OCI-LY3 (cell line): ENCODE measurements at regions not wholly inside any gene's neighbourhood (a gene's known extent, or its start where the extent isn't known, plus 50 kb on each side); places are given as distances from the start of the nearest gene placed in this dataset.

Source experiments
- H2AFZ ChIP-seq: fragments of 200-600, 300-600 bp; shearing (Covaris generic); 2 replicates; pipeline ENCODE4 v1.6.0; 2014; ENCODE audit warnings: antibody characterized with exemption, low read depth, low read length
- H3K27ac ChIP-seq: fragments of 200-600, 300-600 bp; sonication (generic); 2 replicates; pipeline ENCODE4 v1.5.1; 2014; ENCODE audit warnings: mild to moderate bottlenecking, low read length, moderate library complexity, mixed read lengths
- H3K27me3 ChIP-seq: fragments of 200-600, 300-600 bp; sonication (generic); 2 replicates; pipeline ENCODE4 v1.6.1; 2014; ENCODE audit warnings: low read depth, low read length, mixed read lengths
- H3K36me3 ChIP-seq: fragments of 200-600, 300-600 bp; sonication (generic); replicated peaks from 2 replicates; pipeline ENCODE3; 2014; ENCODE audit warnings: low read depth, low read length, mixed read lengths
- H3K4me1 ChIP-seq: fragments of 300-600, 200-600 bp; sonication (generic); 2 replicates; pipeline ENCODE4 v1.6.1; 2014; ENCODE audit warnings: low read length, mixed read lengths
- H3K4me2 ChIP-seq: fragments of 200-600, 300-600 bp; sonication (generic); 2 replicates; pipeline ENCODE4 v1.6.1; 2014; ENCODE audit warnings: low read length, mixed read lengths
- H3K4me3 ChIP-seq: fragments of 300-600, 200-600 bp; sonication (generic); 2 replicates; pipeline ENCODE4 v1.5.1; 2014; ENCODE audit warnings: antibody characterized with exemption, mild to moderate bottlenecking, low read length, moderate library complexity
- H3K79me2 ChIP-seq: fragments of 300-600, 200-600 bp; shearing (Covaris generic); 2 replicates; pipeline ENCODE4 v1.6.1; 2014; ENCODE audit warnings: mild to moderate bottlenecking, low read length, mixed read lengths
- H3K9ac ChIP-seq: fragments of 300-600, 200-600 bp; shearing (Covaris generic); 2 replicates; pipeline ENCODE4 v1.6.0; 2014; ENCODE audit warnings: mild to moderate bottlenecking, low read length, moderate library complexity
- H3K9me3 ChIP-seq: fragments of 200-600, 300-600 bp; shearing (Covaris generic); 2 replicates; pipeline ENCODE4 v1.6.1; 2014; ENCODE audit warnings: low read length, mixed read lengths; ENCODE audit not compliant: insufficient read depth
- H4K20me1 ChIP-seq: fragments of 200-600, 300-600 bp; sonication (generic); 2 replicates; pipeline ENCODE4 v1.6.1; 2016; ENCODE audit warnings: low read length, mixed read lengths; ENCODE audit not compliant: insufficient read depth
- EZH2phosphoT487 ChIP-seq: fragments of 200-600 bp; shearing (Covaris generic); IDR thresholded peaks from 2 replicates; pipeline ENCODE4 v1.6.1; 2018; ENCODE audit warnings: antibody characterized with exemption, mixed run types, low read depth
- TF ChIP-seq, protein P1 (sequence below): fragments of 200-600, 300-600 bp; sonication (generic); IDR thresholded peaks from 2 replicates; pipeline ENCODE4 v1.5.1; 2014; ENCODE audit warnings: antibody characterized with exemption, low read length, low read depth

GRCh38 chr6:148091394-148091793, 251.2 kb upstream of the SASH1 start:
- Histone ChIP-seq H4K20me1 (no peaks in the 10 kb centered on the region), H3K27me3 (no peaks in the 10 kb centered on the region), H3K4me2 (no peak overlapping the region), H3K27ac (no peak overlapping the region), H3K36me3 (no peaks in the 10 kb centered on the region), H3K79me2 (no peaks in the 10 kb centered on the region), H2AFZ (no peak overlapping the region), H3K4me3 (no peak overlapping the region), H3K4me1 (no peaks in the 10 kb centered on the region), H3K9ac (no peak overlapping the region), H3K9me3 (no peaks in the 10 kb centered on the region)
- no peak for TF ChIP-seq EZH2phosphoT487
- TF ChIP-seq, protein P1, sequence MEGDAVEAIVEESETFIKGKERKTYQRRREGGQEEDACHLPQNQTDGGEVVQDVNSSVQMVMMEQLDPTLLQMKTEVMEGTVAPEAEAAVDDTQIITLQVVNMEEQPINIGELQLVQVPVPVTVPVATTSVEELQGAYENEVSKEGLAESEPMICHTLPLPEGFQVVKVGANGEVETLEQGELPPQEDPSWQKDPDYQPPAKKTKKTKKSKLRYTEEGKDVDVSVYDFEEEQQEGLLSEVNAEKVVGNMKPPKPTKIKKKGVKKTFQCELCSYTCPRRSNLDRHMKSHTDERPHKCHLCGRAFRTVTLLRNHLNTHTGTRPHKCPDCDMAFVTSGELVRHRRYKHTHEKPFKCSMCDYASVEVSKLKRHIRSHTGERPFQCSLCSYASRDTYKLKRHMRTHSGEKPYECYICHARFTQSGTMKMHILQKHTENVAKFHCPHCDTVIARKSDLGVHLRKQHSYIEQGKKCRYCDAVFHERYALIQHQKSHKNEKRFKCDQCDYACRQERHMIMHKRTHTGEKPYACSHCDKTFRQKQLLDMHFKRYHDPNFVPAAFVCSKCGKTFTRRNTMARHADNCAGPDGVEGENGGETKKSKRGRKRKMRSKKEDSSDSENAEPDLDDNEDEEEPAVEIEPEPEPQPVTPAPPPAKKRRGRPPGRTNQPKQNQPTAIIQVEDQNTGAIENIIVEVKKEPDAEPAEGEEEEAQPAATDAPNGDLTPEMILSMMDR: no peak

GRCh38 chr6:148103436-148103835, 239.2 kb upstream of the SASH1 start:
- no peak overlapping the region for H3K4me3 ChIP-seq
- H2AFZ ChIP-seq: no peak overlapping the region
- no peaks in the 10 kb centered on the region for H3K9me3 ChIP-seq
- H3K79me2 ChIP-seq: no peaks in the 10 kb centered on the region
- H3K9ac ChIP-seq: no peak overlapping the region
- TF ChIP-seq EZH2phosphoT487: no peak
- TF ChIP-seq, protein P1: no peak
- H3K27ac ChIP-seq: no peak overlapping the region
- no peak overlapping the region for H3K4me2 ChIP-seq
- no peaks in the 10 kb centered on the region for H3K27me3 ChIP-seq
- H3K36me3 ChIP-seq: no peaks in the 10 kb centered on the region
- no peaks in the 10 kb centered on the region for H4K20me1 ChIP-seq
- no peaks in the 10 kb centered on the region for H3K4me1 ChIP-seq

DNA sequence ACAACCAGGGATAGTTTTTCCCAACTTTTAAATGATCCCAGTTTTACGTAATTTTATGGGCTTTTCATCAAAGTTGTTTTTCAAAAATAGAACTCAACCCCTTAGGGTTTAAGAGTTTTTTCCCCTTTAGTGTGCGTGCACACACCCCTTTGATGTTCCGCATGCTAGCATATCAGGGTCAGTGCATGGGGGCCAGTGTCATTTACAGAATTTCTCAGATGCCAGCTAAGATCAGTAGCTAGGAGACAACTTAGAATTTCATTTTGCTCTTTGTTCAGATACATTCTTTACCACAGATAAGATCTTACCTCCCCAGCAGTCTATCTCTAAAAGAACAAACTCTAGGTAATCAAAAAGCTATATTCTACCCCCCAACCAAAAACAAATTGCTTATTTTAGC, 238.5 kb upstream of the SASH1 start:
- H3K27ac ChIP-seq: no peak overlapping the region
- H2AFZ ChIP-seq: no peak overlapping the region
- H3K4me3 ChIP-seq: no peak overlapping the region
- no peaks in the 10 kb centered on the region for H3K9me3 ChIP-seq
- H3K4me2 ChIP-seq: no peak overlapping the region
- no peak overlapping the region for H3K9ac ChIP-seq
- no peaks in the 10 kb centered on the region for H3K79me2 ChIP-seq
- H3K4me1 ChIP-seq: no peaks in the 10 kb centered on the region
- H4K20me1 ChIP-seq: no peaks in the 10 kb centered on the region
- no peaks in the 10 kb centered on the region for H3K27me3 ChIP-seq
- H3K36me3 ChIP-seq: no peaks in the 10 kb centered on the region
- TF ChIP-seq EZH2phosphoT487: no peak
- TF ChIP-seq, protein P1: no peak

- no peak overlapping the region for H3K4me2 ChIP-seq
- no peaks in the 10 kb centered on the region for H4K20me1 ChIP-seq
- no peaks in the 10 kb centered on the region for H3K4me1 ChIP-seq
- no peaks in the 10 kb centered on the region for H3K9me3 ChIP-seq
- H2AFZ ChIP-seq: no peak overlapping the region
- TF ChIP-seq, protein P1: no peak
- TF ChIP-seq EZH2phosphoT487: no peak
- no peaks in the 10 kb centered on the region for H3K36me3 ChIP-seq
- H3K27me3 ChIP-seq: no peaks in the 10 kb centered on the region
- H3K4me3 ChIP-seq: no peak overlapping the region
- H3K79me2 ChIP-seq: no peaks in the 10 kb centered on the region
- no peak overlapping the region for H3K27ac ChIP-seq
- H3K9ac ChIP-seq: no peak overlapping the region
Observed at GRCh38 chr6:148105695-148106094, 236.9 kb upstream of the SASH1 start.
